AG08396 (cell line): ENCODE measurements at regions not wholly inside any gene's neighbourhood (a gene's known extent, or its start where the extent isn't known, plus 50 kb on each side); places are given as distances from the start of the nearest gene placed in this dataset.
A peak's percentile ranks its signal among the peaks of the same experiment; 100 is the strongest.

Experiments used
- DNase-seq: peaks from one replicate; pipeline ENCODE4 v3.0.0; 2012; ENCODE audit warnings: low spot score, mixed read lengths

DNA sequence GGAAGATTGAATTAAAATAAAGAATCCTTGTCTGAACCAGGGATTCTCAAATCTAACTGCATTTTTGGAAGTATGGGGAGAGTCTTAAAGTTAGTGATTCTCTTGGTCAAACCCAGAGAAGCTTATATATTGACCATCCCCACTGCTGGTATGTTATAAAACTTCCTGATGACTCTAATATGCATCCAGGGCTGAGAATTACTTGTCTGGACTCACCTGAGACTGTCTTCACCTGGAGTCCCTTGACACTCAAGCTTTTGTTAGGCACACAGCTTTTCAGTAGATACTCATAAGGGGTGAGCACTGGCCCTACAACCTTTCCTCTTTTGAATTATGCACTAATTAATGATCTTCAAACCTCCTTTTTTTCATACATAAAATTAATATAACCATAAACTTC, 149.6 kb upstream of the GULP1 start:
- no peak for DNase-seq

DNA sequence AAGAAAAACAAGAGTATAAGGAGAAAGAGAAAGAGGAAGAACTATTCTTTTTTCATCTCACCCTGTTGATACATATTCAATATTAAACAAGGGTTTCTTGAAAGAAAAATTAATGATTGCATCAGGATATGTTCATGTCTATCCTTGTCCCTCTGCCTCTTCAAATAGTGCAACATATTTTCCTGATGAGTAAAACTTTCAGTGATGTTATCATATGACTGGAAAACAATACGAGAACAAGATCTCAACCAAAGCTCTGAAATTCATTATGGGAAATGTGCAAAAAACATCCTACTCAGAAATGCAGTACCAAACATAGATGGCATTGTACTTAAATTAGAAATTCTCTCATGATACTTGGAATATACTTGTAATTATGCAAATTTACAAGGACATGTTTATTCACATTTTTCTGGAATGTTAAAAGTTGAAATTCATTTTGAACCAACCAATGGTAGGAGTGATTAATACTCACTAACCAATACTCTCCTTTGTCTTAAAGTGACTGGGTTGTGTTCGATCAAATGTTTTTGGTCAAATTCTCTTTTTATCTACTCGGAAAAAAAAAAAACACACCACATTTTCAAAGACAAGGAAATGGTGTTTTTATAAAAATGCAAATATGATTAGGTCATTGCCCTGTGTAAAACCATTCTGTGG, 148.9 kb upstream of the GULP1 start:
- DNase-seq: peak; percentile 16

DNA sequence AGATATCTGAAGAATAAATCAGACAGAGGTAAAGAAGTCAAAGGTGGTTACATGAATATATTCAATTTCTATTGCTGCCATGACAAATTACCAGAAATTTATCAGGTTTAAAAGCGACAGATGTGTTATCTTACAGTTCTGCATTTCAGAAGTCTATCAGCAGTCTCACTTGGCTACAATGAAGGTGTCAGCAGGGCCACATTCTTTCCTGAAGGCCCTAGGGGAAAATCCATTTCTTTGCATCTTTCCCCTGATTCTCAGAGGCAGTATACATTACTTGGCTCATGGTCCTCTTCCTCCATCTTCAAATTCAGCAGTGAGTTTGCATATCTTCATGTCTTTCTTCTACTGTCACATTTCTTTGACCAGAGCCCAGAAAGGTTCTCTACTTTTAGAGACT, 145.8 kb upstream of the GULP1 start:
- DNase-seq: no peak

DNA sequence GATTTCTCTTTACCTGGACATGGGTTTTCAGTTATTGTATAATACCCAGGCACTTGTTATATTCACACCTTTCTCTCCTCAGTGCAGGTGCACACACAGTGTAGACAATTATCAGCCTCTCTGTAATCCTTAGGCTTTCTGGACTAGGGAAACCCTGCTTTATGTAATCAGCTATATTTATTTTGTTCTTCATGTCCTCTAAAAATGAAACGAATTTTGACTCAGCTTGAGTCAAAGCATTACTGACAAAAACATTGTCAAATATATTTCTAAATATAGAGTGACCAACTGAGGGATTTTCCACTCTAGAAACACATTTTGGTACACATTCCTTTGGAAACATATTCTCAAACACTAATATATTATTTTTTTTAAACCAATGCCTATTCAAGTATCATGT, 144.8 kb upstream of the GULP1 start:
- DNase-seq: no peak

DNA sequence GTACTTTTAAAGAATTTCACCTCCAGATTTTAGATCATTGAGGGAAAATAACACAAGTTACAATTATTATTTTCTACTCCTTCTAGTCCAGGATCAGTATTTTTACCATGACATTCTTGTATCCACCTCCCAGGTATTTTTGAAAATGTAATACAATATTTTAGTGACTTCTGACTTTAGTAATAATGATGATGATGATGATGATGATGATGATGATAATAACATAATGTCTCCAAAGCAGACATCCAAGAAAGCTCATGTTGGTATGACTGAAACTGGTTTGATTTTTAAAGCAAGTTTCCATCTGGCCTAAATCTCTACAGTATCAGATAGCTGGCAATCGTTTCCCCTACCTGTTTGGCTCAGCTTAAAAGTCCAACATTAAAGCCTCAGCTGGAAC, 140.0 kb upstream of the GULP1 start:
- DNase-seq: no peak

DNA sequence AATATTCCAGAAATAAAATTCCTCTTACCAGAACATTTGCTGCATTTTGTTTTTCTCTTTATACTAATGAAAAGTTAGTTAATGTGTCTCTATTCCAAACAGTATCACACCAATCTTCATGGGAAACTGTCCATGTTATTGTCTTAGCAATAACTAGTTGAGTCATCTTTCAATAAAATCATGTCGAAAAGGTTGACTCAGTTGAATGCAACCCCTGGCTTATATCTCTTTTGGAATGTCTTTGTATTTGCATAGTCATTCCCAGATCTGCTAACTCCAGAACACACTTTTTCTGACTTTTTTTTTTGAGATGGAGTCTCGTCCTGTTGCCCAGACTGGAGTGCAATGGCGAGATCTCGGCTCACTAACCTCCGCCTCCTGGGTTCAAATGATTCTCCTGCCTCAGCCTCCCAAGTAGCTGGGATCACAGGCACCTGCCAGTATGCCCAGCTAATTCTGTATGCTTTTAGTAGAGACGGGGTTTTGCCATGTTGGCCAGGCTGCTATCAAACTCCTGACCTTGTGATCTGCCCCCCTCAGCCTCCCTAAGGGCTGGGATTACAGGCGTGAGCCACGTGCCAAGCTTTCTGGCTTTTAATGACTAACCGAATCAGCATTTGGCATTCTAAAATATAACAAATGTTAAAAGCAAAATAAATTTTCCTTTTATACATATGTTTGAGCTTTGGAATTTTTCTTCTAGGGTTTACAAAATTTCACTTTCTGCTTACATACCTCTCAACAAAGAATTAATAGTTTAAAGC, 133.2 kb upstream of the GULP1 start:
- no peak for DNase-seq

DNA sequence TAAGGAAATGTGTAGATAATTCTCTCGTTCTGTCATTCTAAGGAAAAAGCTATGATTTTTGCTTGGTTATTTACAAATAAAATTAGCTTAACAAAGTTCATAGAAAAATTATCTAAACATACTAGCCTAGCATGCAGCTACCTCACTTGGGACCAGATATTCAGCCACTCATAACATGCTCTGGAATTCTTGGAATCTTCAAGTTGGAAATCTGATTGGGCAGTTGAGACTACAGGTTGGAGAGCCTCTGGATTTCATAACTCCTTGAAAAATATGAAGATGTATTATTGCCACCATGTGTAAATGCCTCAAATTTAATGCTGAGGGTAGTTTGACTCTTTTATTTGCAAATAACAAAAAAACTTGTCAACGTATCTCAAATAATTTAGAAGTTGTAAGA, 132.2 kb upstream of the GULP1 start:
- DNase-seq: no peak

DNA sequence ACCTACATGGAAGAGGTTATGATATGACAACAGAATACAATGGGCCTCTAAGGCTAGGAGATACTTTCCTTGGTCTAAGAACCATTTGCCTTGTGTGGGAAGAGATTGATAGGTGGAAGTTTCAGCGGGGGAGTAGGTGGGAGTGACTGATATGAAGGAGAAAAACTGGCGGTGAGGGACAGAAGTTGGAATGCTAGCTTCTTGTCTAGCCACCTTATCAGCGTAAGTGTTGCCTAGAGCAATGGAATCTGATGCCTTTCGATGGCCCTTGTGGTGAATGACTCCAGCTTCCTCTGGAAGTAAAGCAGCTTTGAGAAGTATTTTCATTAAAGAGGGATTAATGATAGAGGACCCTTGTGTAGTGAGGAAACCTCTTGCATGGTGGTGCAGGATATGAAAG, 121.3 kb upstream of the GULP1 start:
- DNase-seq: no peak

DNA sequence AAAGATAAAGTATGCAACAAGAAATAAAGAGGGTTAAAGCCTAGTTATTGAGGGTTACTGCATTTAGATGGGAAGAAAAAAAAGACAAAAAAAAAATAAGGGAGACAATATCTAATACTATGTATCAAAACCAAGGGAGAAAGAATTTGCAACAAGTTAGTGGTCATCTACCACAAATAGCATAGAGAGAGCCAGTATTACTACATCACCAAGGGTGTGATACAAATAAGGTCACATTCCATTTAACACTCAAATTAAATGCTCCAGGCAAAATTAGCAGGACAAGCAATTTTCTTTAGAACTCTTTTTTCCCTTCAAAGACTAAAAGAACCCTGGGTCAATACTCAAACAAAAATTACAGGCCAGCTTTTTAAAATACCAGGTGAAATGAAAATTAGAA, 115.1 kb upstream of the GULP1 start:
- DNase-seq: no peak

DNA sequence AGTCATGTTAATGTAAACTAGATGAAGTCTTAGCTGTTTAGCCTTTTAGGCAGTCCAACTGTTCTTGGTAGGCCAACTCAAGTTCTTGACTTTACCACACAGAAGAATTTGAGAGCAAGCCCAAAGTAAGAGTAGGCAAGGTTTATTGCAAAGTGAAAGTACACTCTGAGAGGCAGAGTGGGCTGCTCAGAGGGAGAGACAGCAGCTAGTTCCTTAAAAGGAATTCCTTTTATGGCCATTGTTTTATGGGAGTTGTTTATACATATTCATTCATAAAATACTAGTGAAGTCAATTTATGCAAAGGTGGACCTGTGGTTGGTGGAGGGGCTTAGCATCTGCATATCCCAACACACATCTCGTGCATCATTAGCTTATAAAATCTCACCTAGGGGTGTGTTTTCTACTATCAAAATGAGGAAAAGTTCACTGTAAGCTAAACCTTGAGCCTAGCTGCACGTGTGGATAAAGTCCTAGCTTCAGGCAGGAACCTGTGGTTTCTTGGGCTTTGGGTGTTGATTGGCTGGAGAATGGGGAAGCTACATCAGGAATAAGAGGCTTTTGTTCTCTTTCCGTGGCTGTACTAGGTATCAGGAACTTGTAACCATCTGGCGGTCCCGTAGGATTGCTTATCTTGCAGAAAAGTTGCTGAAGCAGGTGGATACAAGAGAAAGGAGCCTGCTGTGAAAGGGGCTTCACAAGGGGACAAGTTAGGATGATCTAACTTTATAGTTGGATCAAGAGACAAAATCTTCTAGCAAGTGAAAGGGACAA, 110.4 kb upstream of the GULP1 start:
- DNase-seq: no peak

DNA sequence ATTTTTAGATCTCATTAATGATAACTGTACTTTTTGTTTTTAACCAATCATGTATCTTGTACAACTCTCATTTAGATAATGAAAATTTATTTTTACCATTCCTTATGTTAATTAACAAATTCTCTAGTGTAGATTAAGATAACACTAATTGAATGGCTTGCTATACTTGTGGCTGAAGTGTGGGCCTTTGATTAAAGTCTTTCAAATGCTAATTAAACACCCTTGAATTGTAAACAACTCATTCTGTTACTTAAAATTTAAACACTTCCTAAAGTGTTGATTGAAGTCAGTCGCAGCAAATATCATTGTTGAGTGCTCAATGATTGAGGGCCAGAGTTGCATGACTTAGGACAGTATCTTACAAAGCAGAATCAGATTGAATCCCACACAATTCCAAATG, 109.8 kb upstream of the GULP1 start:
- no peak for DNase-seq

DNA sequence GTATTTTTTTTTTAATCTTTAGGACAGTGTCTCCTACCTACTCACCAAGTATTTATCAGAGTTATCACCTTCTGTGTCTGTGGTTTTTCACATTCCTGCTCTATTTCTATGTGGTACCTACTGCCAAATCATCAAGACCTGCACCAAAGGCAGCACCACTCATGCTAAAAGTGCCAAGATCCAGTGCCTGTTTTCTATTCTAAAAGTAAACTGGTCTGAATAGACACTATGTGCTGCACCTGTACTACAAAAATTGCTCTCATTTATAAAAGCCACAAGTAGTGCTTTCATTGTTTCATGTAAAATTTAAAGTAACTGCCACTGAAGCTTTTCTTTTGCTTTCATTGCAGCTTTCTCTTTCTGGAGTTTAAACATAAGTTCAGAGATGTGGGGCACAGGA, 103.9 kb upstream of the GULP1 start:
- no peak for DNase-seq

DNA sequence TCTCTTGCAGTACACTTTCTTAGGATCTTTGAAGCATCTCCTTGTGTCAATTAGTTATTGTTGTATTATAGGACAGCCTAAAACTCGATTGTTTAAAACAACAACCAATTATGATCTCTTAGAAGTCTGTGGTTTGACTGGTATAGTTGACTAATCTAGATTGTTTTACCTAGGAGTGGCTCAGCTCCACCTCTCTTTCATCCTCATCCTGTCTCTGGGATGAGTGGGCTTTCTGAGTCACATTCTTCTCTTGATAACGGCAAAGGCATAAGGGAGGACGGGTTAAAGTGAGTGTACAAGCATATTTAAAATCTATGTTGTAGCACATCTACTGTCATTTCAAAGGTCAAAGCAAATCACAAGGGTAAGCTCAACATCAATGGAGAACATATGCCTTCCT, 102.3 kb upstream of the GULP1 start:
- no peak for DNase-seq

DNA sequence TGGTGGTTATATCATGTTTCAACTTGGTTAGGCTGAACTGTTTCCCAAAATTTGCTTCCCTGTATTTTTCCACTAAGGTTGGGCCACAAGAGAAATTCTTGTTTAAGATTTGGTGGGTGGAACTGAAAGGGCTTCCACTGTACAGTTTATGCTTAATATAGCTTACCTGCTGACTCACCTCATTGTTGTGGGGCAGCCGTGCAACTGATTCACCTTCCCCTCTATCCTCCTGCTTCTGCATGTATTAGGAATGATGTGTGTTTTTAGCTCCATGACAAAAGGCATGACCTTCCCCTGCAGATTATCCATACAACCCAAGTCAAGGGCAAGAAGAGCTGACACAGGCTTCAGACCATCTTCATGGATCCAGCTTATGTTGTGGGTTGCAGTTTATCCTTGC, 98.4 kb upstream of the GULP1 start:
- no peak for DNase-seq

DNA sequence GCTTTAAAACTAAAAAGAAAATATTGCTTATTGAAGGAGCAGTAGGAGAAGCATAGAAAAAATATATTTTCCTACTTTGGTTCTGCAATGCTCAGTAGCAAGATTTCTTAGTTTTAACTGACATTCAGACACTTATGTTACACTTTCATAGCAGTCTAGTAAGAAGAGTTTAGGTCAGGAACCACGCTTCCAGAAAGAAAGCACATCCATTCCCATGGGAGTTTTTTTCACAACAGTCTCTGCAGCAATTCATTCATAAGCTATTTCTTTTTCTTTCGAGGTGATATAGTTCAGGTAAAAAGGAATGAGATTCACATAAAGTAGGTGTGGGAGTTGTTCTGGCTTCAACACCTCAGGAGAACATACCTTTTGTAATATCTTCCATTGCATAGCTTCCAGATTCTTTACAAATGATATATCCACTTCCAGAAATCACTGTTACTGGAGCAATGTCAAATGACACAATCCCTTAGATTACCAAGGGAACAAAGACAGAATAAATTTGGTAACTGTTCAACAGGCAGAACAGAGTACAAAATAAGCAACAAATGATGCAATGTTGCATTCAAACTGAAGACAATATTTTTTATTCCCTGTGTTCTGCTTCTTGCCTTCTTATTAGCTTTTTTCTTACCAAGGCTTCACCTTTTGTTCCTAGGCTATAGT, 95.2 kb upstream of the GULP1 start:
- no peak for DNase-seq

DNA sequence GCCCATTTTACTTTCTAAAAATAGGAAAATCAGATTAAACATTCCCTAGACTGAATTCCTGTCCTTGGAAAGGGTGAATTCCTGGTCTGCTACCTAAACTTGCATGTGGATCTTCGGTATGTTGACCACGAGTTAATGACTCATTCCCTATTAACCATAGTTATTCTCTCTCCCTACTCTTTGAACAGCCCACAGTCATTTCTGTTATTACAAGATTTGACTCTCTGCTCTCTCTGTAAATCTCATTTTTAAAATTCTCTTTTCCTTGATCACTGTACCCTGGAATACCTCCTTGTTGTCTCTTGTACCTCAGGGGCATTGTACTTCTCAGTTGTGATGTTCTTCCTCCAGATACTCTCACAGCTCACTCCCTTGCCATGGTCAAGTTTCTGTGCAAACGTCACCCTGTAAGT, 92.0 kb upstream of the GULP1 start:
- DNase-seq: peak; percentile 80

DNA sequence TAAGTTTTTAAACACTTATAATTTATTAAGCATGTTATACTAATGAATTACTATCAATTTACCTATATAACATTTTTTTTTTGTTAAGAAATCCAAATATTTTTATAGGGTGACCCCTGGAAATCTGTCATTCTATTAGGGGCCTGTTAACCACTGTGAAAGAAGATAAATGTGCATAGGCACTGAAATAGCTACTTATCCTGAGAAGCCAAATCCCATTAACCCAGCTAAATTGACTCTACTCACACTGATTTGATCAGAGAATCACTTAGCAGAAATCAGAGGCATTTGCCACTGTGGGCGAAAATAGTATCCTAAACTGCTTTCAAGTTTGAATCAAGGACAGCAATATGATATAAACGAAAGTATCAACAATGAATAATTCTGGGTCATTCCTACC, 90.0 kb upstream of the GULP1 start:
- no peak for DNase-seq

DNA sequence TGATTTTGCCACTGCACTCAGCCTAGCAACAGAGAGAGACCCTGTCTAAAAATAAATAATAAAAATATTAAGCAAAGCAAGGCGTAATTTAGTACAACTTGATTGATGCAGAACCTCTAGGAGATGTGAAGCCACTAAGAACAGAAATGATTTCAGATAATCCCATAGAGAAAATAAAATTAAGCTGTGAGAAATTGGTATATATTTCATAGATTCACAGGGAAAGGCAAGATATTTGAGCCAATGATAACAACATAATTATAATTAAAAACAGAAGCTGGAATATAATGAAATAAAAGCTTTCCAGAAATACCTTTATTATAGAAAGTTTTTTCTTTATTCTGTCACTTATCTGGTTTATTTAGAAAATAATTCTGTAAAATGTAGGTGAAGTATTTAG, 88.9 kb upstream of the GULP1 start:
- DNase-seq: no peak

DNA sequence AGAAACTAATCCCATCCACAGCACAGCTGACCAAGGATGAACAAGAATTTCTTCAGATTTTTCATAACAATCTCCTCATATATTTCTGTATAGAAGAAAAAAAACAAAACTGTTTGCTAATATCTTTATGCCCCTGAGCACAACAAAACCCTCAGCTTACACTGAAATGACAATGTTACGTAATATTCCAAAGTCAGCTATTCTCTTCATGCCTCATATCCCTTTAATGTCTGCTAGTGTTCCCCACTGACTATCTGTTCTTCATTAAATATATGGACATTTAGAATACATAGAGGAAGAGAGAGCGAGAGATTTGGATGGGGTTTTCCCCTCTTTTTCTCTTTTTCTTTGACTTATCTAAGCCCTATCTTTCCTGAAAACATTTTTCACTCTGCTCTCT, 87.9 kb upstream of the GULP1 start:
- DNase-seq: no peak

DNA sequence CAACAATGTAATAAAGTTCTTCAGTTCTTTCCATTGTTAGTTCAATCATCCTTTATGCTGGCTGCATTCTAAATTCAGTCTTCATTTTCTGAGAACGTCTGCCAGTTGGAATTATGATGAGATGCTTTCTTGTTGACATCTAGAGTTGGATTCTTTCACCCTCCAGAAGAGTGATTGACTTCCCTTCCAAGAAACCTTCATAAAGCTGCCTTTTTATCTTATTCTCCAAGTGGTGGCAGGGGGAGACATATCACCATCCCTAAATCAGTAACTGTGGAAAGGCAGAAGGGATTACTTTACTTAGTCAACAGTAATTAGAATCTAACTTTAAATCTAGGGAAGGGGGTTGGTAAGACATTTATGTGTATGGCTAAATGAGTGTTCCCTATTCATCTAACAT, 86.8 kb upstream of the GULP1 start:
- no peak for DNase-seq

DNA sequence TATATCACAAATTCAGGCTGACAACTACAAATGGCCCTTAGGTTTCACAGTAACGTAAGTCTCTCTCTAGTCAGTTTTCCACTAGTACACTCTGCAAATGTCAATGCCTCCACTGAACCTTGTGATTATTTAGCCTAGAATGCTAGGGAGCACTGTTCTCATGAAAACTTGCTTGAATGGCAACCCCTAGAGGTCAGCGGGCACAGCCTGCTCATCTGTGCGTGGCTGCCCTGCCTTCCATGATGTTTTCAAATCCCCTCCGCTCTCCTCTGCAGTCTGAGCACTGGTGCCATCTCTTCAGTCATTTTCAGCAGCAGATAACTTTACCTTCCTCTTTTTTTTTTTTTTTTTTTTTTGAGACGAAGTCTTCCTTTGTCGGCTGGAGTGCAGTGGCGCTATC, 84.1 kb upstream of the GULP1 start:
- no peak for DNase-seq

DNA sequence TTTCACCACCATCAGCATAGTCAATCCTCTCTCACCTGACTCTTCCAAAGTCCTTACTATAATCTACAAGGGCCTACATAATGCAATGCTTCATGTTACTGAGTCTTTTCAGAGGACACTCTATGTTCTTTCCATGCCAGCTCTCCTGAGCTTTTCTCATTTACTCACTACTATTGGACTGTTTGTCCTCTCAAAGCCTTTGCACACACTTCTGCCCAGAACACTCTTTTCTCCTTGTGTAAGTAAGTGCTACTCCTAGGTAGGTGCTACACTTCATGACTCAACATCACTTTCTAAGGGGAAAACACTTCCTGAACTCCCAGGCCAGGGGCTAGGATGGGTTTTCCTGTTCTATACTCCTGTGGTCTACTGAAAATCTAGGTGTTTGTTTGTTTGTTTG, 82.5 kb upstream of the GULP1 start:
- no peak for DNase-seq

DNA sequence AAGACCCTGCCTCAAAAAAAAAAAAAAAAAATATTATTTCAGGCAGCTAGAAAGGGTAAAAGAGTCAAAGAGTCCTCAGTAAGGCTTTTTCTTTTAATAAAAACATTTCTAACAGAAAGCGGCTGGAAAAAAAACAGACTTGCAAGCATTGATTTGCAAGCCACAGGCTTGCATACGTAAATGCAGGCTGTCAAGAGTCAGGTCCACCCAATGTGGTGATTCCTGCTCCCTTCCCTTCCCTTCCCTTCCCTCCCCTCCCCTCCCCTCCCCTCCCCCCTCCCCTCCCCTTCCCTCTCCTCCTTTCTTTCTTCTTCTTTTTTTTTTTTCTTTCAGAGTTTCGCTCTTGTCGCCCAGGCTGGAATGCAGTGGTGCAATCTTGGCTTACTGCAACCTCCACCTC, 74.4 kb upstream of the GULP1 start:
- no peak for DNase-seq
